ENCODE measurements at regions not wholly inside any gene's neighbourhood (a gene's known extent, or its start where the extent isn't known, plus 50 kb on each side); places are given as distances from the start of the nearest gene placed in this dataset.

DNA sequence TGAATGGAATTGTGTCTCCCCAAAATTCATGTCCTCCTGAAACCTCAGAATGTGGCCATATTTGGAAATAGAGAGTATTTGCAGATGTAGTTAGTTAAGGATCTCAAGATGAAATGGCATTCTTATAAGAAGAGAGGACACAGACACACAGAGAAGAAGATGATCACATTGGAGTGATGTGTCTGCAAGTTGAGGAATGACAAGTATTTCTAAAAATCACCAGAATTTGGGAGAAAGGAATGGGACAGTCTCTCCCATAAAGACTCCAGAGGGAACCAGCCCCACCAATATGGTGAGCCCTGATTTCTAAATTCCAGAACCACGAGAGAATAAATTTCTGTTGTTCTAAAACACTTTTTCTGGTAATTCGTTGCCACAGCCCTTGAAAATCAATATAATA, 166.3 kb downstream of the C1D start:
- no peak for TF ChIP-seq POLR2A (IDR thresholded peaks at IDR 0.05; ENCODE audit: borderline replicate concordance, extremely low read depth, insufficient read depth, insufficient read length)
- TF ChIP-seq, protein P1, sequence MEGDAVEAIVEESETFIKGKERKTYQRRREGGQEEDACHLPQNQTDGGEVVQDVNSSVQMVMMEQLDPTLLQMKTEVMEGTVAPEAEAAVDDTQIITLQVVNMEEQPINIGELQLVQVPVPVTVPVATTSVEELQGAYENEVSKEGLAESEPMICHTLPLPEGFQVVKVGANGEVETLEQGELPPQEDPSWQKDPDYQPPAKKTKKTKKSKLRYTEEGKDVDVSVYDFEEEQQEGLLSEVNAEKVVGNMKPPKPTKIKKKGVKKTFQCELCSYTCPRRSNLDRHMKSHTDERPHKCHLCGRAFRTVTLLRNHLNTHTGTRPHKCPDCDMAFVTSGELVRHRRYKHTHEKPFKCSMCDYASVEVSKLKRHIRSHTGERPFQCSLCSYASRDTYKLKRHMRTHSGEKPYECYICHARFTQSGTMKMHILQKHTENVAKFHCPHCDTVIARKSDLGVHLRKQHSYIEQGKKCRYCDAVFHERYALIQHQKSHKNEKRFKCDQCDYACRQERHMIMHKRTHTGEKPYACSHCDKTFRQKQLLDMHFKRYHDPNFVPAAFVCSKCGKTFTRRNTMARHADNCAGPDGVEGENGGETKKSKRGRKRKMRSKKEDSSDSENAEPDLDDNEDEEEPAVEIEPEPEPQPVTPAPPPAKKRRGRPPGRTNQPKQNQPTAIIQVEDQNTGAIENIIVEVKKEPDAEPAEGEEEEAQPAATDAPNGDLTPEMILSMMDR (IDR thresholded peaks at IDR 0.05 in 2 of 3, conservative IDR thresholded peaks at IDR 0.05 in 1 of 3; ENCODE audit: borderline replicate concordance in 1 of 3, insufficient read depth in 1 of 3, low read depth in 2 of 3, low read length in 2 of 3): no peak
- TF ChIP-seq ELF1 (IDR thresholded peaks at IDR 0.05; ENCODE audit: borderline replicate concordance, low read depth): no peak
- TF ChIP-seq POLR2AphosphoS5 (IDR thresholded peaks at IDR 0.05; ENCODE audit: low read depth, low read length): no peak
- TF ChIP-seq YY1 (IDR thresholded peaks at IDR 0.05; ENCODE audit: extremely low read depth, insufficient replicate concordance, low read depth, low read length): no peak
- no peak for TF ChIP-seq JUND (IDR thresholded peaks at IDR 0.05)
- no peak for TF ChIP-seq SP1 (IDR thresholded peaks at IDR 0.05; ENCODE audit: low read depth)
- TF ChIP-seq ZNF274 (IDR thresholded peaks at IDR 0.05; ENCODE audit: low read depth, low read length): no peak
- no peak for TF ChIP-seq EZH2 (IDR thresholded peaks at IDR 0.05)

All from HCT116 (cell line).